Stomach (tissue), 8 donors: ENCODE measurements at regions not wholly inside any gene's neighbourhood (a gene's known extent, or its start where the extent isn't known, plus 50 kb on each side); places are given as distances from the start of the nearest gene placed in this dataset.

ENCODE experiments used
- DNase-seq, 2 donors: peaks; one replicate each; pipeline versions ENCODE4 v3.0.0 to v3.0.0-alpha.2; 2013 to 2019
- H3K27ac ChIP-seq, 5 donors: fragments of 200-600 bp in 4 of 5; sonication (generic) in 4 of 5; one replicate each; pipeline ENCODE4 v1.5.1; 2013 to 2019; ENCODE audit warnings: mild to moderate bottlenecking in 1 of 5, moderate library complexity in 1 of 5
- H3K27me3 ChIP-seq, 3 donors: fragments of 200-600 bp; sonication (generic); one replicate each; pipeline ENCODE4 v1.5.1; 2017 to 2019; ENCODE audit warnings: mixed run types in 1 of 3
- H3K36me3 ChIP-seq, 4 donors: fragments of 200-600 bp; sonication (generic); 1 replicate in 3 of 4; 2 replicates in 1 of 4; pipeline ENCODE4 v1.5.1; 2016 to 2019
- H3K4me1 ChIP-seq, 4 donors: fragments of 200-600 bp; sonication (generic); one replicate each; pipeline ENCODE4 v1.5.1; 2016 to 2019
- H3K4me3 ChIP-seq, 4 donors: fragments of 200-600 bp; sonication (generic) in 3 of 4; one replicate each; pipeline ENCODE4 v1.5.1; 2016 to 2019; ENCODE audit warnings: mild to moderate bottlenecking in 1 of 4
- H3K9me3 ChIP-seq, 4 donors: fragments of 200-600 bp; sonication (generic); one replicate each; pipeline ENCODE4 v1.5.1; 2016 to 2019
- CTCF ChIP-seq, 7 experiments: fragments of 450-650 bp in 4 of 7; fragments of 200-600 bp in 3 of 7; sonication (generic) in 3 of 7; IDR thresholded peaks; one replicate each; pipeline ENCODE4 v1.5.1; 2016 to 2019; ENCODE audit warnings: antibody characterized with exemption in 7 of 7, control low read depth in 2 of 7, mild to moderate bottlenecking in 1 of 7
- EP300 ChIP-seq: sonication (generic); formaldehyde crosslinking; IDR thresholded peaks from one replicate; pipeline ENCODE4 v1.6.1; 2017; ENCODE audit warnings: antibody characterized with exemption
- POLR2A ChIP-seq, 4 donors: fragments of 450-650 bp; IDR thresholded peaks; one replicate each; pipeline ENCODE4 v1.6.1; 2016; ENCODE audit warnings: antibody characterized with exemption in 4 of 4, control low read depth in 2 of 4, mild to moderate bottlenecking in 1 of 4, moderate library complexity in 1 of 4
- POLR2AphosphoS5 ChIP-seq, 3 donors: sonication (generic); formaldehyde crosslinking; IDR thresholded peaks; one replicate each; pipeline ENCODE4 v1.6.1; 2016; ENCODE audit warnings: antibody characterized with exemption in 3 of 3
- WGBS, 5 donors: extraction: QIAGEN DNeasy Blood & Tissue Kit in 3 of 5; methylation state at CpG; one replicate each; pipeline versions ENCODE4 v1.1.5 to v1.1.7; 2013 to 2018; 5-methylcytosine and 5-hydroxymethylcytosine counted together
- intact Hi-C: fragments of 100-400 bp; cut with DNase I; formaldehyde crosslinking; loops from one replicate; pipeline ENCODE4 v1.15.1; 2023; ENCODE audit warnings: low total_unique reads
- donor health status: healthy with polysubstance abuse.
- donor health status: Bipolar disorder and iron deficiency.
- donor health status: healthy.

- no peaks in the 10 kb centered on the region for H3K4me1 ChIP-seq
- H3K36me3 ChIP-seq, result no peaks in the 10 kb centered on the region
- intact Hi-C loops, result no loop called here
- TF ChIP-seq POLR2A (IDR thresholded peaks at IDR 0.05), result no peak
- no peak for TF ChIP-seq EP300
- no peak for TF ChIP-seq CTCF (IDR thresholded peaks at IDR 0.05)
- DNase-seq, result no peak
- no peak overlapping the region for H3K27ac ChIP-seq
- H3K9me3 ChIP-seq, result peaks cover 0 to 4% (median 0%) of the 10 kb centered on the region in 4 donors
- no peak overlapping the region for H3K4me3 ChIP-seq
- 45 to 58% (median 51%) methylated on average over 2 of the region's 2 CpGs for WGBS, 5 donors
- H3K27me3 ChIP-seq, result no peaks in the 10 kb centered on the region
Observed at GRCh38 chr16:6528217-6528616, 804.4 kb upstream of the RBFOX1 start.

GRCh38 chr16:6527646-6528045 lies 805.0 kb upstream of the RBFOX1 start:
- TF ChIP-seq POLR2AphosphoS5 (IDR thresholded peaks at IDR 0.05), result no peak
- no peak for TF ChIP-seq POLR2A (IDR thresholded peaks at IDR 0.05)
- TF ChIP-seq EP300, result no peak
- TF ChIP-seq CTCF (IDR thresholded peaks at IDR 0.05), result no peak
- H3K4me1 ChIP-seq, result no peaks in the 10 kb centered on the region
- H3K36me3 ChIP-seq, result no peaks in the 10 kb centered on the region
- DNase-seq, result no peak
- H3K9me3 ChIP-seq, result peaks cover 0 to 4% (median 0%) of the 10 kb centered on the region in 4 donors
- no peaks in the 10 kb centered on the region for H3K27me3 ChIP-seq
- H3K27ac ChIP-seq, result no peak overlapping the region
- H3K4me3 ChIP-seq, result no peak overlapping the region
- intact Hi-C loops, result no loop called here
- WGBS, 5 donors, result 51 to 62% (median 60%) methylated on average over 7 of the region's 7 CpGs

- DNase-seq, result no peak
- no peak for TF ChIP-seq POLR2A (IDR thresholded peaks at IDR 0.05)
- TF ChIP-seq POLR2AphosphoS5 (IDR thresholded peaks at IDR 0.05), result no peak
- no peak for TF ChIP-seq EP300
- TF ChIP-seq CTCF (IDR thresholded peaks at IDR 0.05), result no peak
- Histone ChIP-seq H3K4me3 (no peak overlapping the region), H3K27me3 (no peaks in the 10 kb centered on the region), H3K36me3 (no peaks in the 10 kb centered on the region), H3K4me1 (no peaks in the 10 kb centered on the region), H3K27ac (no peak overlapping the region), H3K9me3 (peaks cover 0 to 4% (median 0%) of the 10 kb centered on the region in 4 donors)
- 37 to 86% (median 51%) methylated on average over 1 of the region's 1 CpG for WGBS, 5 donors
- intact Hi-C loops, result no loop called here
Observed at GRCh38 chr16:6524501-6524900, 808.1 kb upstream of the RBFOX1 start.

- H3K9me3 ChIP-seq, result peaks cover 0 to 31% (median 0%) of the 10 kb centered on the region in 4 donors
- DNase-seq, result no peak
- no peaks in the 10 kb centered on the region for H3K36me3 ChIP-seq
- 48 to 66% (median 61%) methylated on average over 9 of the region's 9 CpGs for WGBS, 5 donors
- no peak overlapping the region for H3K27ac ChIP-seq
- no peaks in the 10 kb centered on the region for H3K4me1 ChIP-seq
- H3K4me3 ChIP-seq, result no peak overlapping the region
- intact Hi-C loops, result no loop called here
- TF ChIP-seq CTCF (IDR thresholded peaks at IDR 0.05) (no peak), POLR2A (IDR thresholded peaks at IDR 0.05) (no peak), EP300 (no peak), POLR2AphosphoS5 (IDR thresholded peaks at IDR 0.05) (no peak)
- no peaks in the 10 kb centered on the region for H3K27me3 ChIP-seq
Observed at GRCh38 chr16:6517020-6517720, 815.5 kb upstream of the RBFOX1 start.
